GM18499 (cell line): ENCODE measurements at regions not wholly inside any gene's neighbourhood (a gene's known extent, or its start where the extent isn't known, plus 50 kb on each side); places are given as distances from the start of the nearest gene placed in this dataset.

Experiments used
- ATAC-seq: cut with Tn5 transposase; IDR thresholded peaks from one replicate; pipeline ENCODE4 v1.9.1; 2021; ENCODE audit warnings: moderate number of reproducible peaks; ENCODE audit not compliant: insufficient read depth, unreplicated experiment

DNA sequence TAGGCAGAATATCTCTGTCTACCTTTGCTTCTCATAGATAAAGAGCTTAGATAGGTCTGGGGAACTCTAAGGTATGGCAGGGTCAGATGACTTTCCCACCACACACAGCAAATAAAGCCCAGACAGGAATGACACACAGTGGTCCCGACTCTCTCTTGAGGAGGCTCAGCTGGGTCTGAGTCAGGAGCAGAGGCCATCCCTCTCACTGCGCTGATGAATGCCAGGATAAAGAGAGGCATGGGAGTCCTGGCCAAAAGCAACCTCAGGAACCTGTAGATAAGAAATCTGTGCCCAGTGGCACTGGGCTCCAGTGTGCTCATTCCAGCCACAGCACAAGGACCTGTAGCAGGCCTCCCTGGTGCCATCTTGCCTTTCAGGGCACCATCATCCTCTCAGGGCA is 129.4 kb upstream of the PARP11 start:
- no peak for ATAC-seq

GRCh38 chr12:4001841-4002240 is 128.6 kb upstream of the PARP11 start:
- no peak for ATAC-seq

DNA sequence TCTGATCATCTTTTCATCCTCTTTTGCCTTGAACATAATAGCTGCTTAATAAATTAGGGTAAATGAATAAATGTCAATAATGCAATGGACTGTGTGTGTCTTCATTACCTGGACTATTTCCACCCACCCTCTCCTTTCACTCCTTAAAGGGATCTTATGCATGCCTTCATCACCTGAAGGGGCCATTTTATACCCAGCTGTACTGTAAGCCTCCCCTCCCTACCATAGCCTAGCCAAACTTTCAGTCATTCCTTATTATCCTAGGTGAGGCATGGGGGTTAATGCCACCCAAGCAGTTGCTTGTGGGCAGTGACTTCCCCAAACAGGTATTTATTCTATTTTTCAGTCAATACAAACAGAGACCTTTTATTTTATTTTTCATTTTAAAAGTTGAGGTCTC is 127.8 kb upstream of the PARP11 start:
- no peak for ATAC-seq

DNA sequence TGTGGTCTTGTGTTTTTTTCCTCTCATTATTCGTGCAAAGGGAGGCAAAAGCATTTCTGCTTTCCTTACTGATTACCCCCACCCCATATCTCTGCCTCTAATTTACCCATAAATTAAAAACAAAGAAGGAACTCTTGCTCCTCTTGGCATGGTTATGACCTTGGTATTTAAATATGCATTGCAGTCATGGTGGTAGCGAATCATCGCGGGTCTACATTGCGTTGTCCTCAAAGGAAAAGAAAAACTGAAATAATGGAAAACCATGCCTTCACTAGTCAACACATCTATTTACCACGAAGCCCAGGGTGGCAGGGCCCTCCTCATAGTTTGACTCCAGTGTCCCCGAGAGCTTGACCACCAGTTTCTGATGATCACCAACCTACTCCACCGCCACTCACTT is 126.7 kb upstream of the PARP11 start:
- ATAC-seq, result no peak

GRCh38 chr12:3998968-3999792 is 126.0 kb upstream of the PARP11 start:
- ATAC-seq, result no peak

GRCh38 chr12:3998397-3998796 is 125.2 kb upstream of the PARP11 start:
- no peak for ATAC-seq

DNA sequence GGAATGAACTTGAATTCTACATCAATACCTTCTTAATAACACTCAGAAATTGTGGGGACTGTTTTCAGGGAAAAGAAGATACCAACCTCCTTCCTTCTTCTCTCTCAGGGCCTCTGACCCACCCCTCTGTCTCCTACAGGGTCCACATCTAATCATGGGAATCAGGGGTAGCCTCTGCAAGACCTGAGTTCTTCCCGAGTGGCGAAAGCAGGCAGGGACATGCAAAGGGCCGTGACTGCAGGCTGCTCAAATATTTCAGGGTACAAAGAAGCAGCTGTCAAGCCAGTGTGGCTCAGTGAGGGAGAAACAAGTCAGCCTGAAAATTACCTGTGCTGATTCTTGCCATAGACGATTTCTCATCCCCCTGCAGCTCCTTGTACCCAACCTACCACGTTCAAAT is 123.1 kb upstream of the PARP11 start:
- ATAC-seq, result no peak

DNA sequence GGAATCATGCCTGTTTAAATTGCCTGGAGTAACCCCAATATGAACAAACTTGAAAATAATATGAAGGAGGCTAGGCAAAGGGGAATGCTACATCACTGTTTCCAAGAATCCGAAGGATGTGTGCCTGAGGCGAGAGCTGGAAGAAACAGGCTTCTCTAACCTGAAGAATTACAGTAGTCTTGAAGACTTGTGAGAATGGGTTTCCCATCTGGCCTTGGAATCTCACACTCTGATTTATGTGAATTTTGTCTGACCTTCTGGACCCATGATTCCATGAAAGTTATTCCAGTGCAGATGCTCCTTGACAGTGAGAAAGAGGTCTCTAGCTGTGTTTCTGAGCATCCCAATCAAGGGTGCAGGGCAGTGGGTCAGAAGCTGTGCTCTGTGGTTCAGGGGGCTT is 122.1 kb upstream of the PARP11 start:
- no peak for ATAC-seq

DNA sequence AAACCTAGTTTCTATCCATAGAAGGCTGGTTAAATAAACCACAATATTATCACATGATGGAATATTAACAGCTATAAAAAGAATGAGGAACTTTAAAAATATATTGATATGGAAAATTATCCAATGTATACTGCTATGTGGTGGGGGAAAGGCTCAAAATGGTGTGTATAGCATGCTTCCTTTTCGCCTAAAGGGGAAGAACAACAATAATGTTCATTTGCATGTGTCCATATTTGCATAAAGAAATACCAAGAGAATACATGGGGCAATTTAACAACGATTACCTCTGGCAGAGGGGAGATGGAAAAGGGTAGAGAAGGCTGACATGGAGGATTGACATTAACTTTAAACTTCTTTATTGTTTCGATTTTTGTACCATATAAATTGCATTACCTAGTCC is 121.3 kb upstream of the PARP11 start:
- ATAC-seq, result no peak

DNA sequence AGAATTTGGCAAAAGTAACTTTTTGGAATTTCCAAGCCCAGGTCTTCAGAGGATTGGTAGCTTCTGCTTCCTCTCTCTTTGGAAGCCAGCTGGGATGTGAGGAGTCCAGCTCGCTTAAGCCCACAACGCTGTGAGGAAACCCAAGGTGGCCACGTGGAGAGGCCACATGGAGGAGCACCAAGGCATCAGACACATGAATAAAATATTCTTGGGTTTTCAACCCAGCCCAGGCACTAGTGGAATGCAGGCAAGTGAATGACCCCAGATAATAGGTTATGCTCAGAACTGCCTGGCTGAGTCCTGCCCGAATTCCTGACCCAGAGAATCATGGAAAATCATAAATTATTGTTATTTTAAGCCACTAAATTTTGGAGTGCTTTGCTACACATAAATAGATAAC is 119.7 kb upstream of the PARP11 start:
- no peak for ATAC-seq

DNA sequence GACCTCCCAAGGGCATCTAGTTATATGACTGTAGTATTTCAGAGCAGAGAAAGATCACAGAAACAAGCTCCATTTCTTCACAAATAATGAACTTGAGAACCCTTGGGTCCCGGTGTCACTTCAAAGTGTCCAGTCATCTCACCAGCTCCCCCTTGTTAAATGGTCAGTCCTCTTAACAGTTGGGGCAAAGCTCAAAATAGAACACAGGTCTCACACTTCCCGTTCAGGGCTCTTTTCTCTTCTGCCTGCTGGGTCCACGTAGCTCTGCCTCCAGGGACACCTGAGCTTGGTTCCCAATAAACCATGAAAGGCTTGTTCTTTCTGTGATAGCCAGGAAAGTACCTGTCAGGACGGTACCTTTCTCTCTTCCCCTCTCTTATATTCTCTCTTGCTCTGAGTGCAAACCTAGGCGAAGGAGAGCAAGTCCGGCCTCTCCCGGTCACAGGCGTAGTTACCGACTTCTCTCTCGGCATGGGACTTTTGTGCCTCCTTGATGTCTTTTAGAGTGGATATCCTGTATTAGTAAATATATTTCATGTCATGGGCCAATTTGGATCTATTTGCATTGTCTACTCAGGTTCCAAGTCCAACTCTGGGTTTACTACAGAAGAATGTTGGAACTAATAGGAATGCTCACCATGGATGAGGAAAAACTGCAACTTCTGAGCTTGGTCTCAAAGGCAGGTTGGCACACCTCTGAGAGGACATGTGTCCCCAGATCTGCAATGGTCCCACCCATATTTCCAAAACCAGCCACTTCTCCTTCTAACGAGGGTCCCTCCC is 118.8 kb upstream of the PARP11 start:
- ATAC-seq, result no peak

DNA sequence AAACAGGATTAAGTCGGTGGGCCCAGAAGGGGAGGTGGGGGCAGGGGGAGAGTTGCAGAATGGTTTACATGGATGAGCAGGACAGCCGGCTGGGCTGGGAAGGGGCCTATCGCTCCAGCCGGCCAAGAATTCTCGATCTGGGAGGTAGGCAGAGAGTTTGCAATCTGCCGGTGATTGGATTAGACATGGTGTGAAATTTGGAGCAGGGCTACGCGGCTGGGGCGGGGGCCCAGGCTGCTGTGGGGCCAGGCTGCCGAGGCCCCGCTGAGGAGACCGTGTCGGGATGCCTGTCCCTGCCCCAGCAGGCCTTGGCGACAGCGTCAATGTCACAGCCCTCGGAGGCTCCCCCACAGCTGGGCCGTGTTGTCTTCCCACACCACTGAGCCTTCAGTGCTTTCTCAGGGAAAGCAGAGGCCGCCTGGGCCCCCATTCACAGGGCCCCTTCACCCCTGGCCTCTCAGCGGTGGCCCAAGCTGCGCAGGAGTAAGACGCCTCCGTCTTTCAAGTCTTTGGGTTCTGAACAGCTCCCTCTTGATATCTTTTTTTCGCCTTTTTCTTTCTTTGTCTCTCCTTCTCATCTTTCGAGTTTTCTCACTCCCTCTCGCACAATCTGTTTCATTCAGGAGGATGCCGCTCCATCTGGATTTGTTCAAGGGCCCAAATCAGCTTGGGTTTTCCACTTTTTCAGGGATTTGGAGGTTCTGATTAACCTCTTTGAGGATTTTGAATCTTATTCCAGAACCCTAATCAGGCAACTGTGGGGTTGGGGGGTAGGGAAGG is 117.5 kb upstream of the PARP11 start:
- no peak for ATAC-seq

DNA sequence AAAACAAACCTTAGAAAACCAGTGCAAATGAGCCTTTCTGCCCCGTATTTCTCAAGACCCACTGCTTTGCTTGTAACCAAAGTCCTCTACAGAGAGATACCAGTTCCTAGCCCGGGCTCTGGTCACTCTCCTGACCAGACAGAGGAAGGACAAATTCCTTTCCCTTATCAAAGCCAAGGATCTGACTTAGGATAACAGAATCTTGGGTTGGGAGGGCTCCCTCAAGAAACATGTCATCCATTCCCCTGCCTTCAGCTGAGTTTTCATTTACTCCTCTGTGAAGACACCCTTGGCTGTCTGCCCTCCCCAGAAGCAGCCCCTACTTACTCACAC is 116.0 kb upstream of the PARP11 start:
- ATAC-seq, result no peak

DNA sequence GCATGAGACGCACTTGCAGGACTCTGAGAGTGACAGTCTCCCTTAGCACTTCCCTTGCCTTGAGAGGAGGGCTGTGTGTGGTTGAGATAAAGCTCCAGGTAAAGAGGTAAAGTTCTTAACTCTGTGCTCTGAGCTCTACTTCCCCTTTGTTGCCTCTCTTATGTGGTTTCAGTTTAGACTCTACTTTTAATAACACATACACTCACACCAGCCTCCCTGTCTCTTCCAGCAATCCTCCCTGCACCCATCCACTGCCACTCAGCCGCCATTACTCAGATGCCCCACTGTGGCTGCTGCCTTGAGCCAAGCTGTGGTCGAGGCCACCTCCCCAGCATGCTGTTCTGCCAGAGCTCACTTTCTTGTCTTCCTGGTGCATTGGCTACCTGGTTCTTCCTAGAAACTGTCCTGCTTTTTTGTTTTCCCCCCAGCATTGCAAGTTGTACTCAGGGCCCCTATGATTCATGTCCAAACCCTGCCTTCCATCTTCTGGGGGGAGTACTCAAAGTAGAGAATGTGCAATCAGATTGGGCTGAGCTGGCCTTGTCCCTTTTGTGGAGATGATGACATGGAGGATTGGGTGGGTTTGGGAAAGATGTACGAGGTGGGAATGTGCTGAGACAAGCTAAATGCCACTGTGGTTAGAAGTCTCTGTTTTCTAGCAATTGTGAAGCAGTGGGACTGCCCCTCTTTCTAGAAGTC is 115.5 kb upstream of the PARP11 start:
- no peak for ATAC-seq

DNA sequence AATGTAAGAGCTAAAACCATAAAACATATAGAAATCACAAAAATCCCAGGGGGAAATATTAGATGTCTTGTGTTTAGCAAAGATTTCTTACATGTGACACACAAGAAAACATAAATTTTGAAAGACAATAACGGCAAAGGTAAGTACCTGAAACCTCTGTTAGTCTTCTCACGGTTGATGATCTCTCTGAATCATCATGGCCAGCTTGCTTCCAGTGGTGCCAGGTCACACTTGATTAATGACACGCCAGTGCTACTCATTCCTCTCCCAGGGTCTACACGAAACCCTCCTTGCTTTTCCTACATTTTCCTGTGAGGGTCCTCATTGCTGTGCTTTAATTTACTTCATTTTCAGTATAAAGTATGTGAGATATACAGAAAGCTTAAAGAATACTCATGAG is 114.4 kb upstream of the PARP11 start:
- ATAC-seq, result no peak

DNA sequence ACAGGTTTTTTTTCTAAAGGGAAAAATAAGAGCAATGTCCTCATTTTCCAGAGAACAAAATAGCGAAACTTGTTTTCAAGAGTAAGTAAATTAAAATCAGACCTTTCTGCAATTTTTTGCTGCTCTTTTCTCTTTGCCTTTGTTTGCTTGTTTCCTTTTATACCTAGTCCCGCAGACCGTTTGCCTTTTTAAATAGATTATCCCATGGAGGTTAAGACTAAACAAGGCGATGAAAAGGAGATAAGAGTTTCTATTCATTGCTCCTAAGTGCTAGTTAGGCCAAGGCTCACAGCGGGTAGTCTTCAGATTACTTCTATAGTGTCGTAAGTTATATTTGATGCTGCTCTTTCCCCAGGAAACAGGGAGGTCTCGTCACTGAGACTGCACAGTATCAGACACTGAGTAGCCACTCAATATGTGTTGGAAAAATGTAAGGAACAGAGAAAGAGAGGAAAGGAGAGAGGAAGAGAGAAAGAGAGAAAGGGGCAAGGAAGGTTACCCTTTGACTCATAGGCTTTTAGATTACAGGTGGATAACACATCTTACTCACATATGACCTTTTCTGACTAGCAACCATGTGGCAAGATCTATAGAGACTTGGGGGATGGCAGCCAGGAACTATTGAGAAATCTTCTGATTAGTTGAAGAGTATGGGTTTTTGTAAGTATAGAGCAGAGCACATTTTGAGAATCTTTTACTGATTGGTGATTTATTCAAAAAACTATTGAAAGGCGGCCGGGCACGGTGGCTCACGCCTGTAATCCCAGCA is 107.5 kb upstream of the PARP11 start:
- ATAC-seq, result no peak

GRCh38 chr12:3977621-3978020 is 104.4 kb upstream of the PARP11 start:
- ATAC-seq, result no peak

GRCh38 chr12:3976351-3976938 is 103.2 kb upstream of the PARP11 start:
- ATAC-seq, result no peak

DNA sequence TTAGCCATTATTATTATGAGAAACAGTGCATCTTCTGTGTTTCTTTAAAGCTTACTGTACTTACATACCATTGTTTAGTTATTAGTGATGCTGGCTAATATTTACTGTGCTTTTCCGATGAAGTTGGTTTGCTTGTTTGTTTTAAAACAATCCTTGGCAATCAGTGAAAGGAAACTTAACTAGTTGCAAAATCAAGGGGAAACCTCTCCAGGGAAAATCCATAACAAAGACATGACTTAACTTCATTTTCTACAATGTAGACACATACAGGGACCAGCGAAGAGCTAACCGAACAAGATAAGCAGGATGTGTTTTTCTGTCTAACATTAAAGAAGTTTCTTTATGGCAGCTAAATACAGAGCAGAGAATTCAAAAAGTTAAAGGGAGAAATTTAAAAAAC is 102.5 kb upstream of the PARP11 start:
- ATAC-seq, result no peak
